A204.1 (cell line): ENCODE measurements at regions not wholly inside any gene's neighbourhood (a gene's known extent, or its start where the extent isn't known, plus 50 kb on each side); places are given as distances from the start of the nearest gene placed in this dataset.

Source experiments
- FAIRE-seq: peaks from 2 replicates; lab custom pipeline; 2012; peaks lifted over from hg19 to GRCh38; lab: Jason Lieb, UNC

- FAIRE-seq: no peak
Measured at GRCh38 chr9:90552317-90552716, 90.3 kb downstream of the DIRAS2 start.

GRCh38 chr9:90555351-90556057, 87.1 kb downstream of the DIRAS2 start:
- no peak for FAIRE-seq

- no peak for FAIRE-seq
Measured at GRCh38 chr9:90556897-90557675, 85.5 kb downstream of the DIRAS2 start.

GRCh38 chr9:90559075-90560073, 83.2 kb downstream of the DIRAS2 start:
- no peak for FAIRE-seq
